ENCODE measurements at regions not wholly inside any gene's neighbourhood (a gene's known extent, or its start where the extent isn't known, plus 50 kb on each side); places are given as distances from the start of the nearest gene placed in this dataset.

DNA sequence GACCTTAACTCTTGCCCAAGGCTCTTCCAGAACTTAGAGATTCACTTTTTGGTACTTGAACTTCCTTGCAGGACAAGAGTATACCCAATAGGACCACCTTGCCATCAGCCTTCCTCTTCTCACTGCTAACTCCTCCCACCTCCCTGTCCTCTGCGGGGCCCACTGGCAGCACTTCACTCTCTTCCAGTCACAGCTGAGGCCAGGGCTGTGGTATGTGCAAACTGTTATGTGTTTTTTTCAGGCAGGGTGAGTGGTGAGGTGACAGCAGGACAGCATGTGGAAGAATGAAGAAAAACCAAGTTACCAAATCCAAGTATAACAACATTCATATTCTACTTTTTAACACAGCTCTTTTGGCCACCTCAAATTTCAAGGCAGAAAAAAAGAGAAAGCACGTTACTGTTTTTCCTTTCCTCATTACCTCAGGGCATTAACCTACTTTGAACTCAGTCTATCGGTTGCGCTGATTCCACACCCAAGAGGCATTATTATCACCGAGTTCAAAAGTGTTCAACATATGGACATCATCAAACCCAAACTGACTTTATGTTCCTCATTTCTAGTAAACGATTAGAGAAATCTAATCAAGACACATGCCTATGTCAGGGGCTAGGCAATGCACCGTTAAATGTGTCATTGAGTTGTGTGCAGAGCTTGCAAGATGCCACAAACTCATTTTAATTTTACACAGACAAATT lies 605.2 kb upstream of the SYT4 start:
- TF ChIP-seq, protein P1, sequence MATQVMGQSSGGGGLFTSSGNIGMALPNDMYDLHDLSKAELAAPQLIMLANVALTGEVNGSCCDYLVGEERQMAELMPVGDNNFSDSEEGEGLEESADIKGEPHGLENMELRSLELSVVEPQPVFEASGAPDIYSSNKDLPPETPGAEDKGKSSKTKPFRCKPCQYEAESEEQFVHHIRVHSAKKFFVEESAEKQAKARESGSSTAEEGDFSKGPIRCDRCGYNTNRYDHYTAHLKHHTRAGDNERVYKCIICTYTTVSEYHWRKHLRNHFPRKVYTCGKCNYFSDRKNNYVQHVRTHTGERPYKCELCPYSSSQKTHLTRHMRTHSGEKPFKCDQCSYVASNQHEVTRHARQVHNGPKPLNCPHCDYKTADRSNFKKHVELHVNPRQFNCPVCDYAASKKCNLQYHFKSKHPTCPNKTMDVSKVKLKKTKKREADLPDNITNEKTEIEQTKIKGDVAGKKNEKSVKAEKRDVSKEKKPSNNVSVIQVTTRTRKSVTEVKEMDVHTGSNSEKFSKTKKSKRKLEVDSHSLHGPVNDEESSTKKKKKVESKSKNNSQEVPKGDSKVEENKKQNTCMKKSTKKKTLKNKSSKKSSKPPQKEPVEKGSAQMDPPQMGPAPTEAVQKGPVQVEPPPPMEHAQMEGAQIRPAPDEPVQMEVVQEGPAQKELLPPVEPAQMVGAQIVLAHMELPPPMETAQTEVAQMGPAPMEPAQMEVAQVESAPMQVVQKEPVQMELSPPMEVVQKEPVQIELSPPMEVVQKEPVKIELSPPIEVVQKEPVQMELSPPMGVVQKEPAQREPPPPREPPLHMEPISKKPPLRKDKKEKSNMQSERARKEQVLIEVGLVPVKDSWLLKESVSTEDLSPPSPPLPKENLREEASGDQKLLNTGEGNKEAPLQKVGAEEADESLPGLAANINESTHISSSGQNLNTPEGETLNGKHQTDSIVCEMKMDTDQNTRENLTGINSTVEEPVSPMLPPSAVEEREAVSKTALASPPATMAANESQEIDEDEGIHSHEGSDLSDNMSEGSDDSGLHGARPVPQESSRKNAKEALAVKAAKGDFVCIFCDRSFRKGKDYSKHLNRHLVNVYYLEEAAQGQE (IDR thresholded peaks at IDR 0.05; ENCODE audit: insufficient replicate concordance, low read depth): no peak
- TF ChIP-seq, protein P2, sequence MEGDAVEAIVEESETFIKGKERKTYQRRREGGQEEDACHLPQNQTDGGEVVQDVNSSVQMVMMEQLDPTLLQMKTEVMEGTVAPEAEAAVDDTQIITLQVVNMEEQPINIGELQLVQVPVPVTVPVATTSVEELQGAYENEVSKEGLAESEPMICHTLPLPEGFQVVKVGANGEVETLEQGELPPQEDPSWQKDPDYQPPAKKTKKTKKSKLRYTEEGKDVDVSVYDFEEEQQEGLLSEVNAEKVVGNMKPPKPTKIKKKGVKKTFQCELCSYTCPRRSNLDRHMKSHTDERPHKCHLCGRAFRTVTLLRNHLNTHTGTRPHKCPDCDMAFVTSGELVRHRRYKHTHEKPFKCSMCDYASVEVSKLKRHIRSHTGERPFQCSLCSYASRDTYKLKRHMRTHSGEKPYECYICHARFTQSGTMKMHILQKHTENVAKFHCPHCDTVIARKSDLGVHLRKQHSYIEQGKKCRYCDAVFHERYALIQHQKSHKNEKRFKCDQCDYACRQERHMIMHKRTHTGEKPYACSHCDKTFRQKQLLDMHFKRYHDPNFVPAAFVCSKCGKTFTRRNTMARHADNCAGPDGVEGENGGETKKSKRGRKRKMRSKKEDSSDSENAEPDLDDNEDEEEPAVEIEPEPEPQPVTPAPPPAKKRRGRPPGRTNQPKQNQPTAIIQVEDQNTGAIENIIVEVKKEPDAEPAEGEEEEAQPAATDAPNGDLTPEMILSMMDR (IDR thresholded peaks at IDR 0.05; ENCODE audit: insufficient read depth, low read length): no peak
- TF ChIP-seq POLR2AphosphoS5 (IDR thresholded peaks at IDR 0.05; ENCODE audit: low read depth) (no peak), SPI1 (IDR thresholded peaks at IDR 0.05; ENCODE audit: borderline replicate concordance, low read depth) (no peak), GABPA (IDR thresholded peaks at IDR 0.05; ENCODE audit: low read depth) (no peak)

All from HL-60 (cell line).